ENCODE measurements at regions not wholly inside any gene's neighbourhood (a gene's known extent, or its start where the extent isn't known, plus 50 kb on each side); places are given as distances from the start of the nearest gene placed in this dataset.

DNA sequence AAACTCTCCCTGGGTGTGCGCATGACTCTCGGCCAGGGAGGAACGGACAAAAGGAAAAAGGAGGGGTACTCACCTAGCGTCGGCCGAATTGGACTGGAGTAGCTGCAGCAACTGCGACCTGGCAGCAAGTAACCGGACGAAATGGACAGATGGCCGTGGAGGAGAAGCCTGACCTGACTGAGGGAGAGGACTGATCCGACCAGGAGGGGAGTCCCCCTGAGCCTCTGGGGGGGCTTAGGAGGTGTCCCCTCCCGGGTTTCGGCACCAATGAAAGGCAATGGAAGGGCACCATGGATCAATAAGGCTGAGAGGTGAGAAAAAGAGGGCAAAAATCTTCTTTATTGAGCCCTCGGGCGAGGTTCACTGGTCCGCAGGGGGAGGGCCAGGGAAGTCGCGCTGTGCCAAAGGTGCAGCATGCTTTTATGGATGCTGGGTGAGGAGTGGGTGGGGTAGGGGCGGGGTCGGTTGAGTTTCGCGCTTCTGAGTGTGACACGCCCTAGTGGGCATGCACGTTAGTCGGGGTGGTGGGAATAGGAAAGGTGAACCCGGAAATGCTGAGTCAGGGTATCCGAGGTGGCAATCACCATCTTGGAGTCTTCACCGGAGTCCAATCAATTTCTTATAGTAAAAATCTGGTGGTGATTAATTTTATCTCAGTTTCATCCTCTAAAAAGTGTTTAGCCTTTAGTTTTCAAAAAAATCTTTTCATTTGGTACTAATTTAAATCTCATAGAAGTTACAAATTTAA is 638.5 kb upstream of the DPP6 start:
- H3K4me3 ChIP-seq (ENCODE audit: low read depth in 1 of 3, low read length in 3 of 3): no peak overlapping the region
- no peaks in the 10 kb centered on the region for H3K27me3 ChIP-seq (ENCODE audit: control insufficient read depth in 4 of 4, insufficient read depth in 4 of 4, low read length in 3 of 4)
- peaks cover 0 to 6% (median under 1%) of the 10 kb centered on the region in 4 donors for H3K9me3 ChIP-seq (ENCODE audit: control insufficient read depth in 4 of 4, low read length in 3 of 4)
- TF ChIP-seq FOXA2 (IDR thresholded peaks at IDR 0.05): no peak
- TF ChIP-seq EGR1 (IDR thresholded peaks at IDR 0.05; ENCODE audit: low read depth in 2 of 2): no peak
- TF ChIP-seq, protein P1, sequence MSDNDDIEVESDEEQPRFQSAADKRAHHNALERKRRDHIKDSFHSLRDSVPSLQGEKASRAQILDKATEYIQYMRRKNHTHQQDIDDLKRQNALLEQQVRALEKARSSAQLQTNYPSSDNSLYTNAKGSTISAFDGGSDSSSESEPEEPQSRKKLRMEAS (IDR thresholded peaks at IDR 0.05): no peak
- no peak for TF ChIP-seq REST (IDR thresholded peaks at IDR 0.05)
- TF ChIP-seq GABPA (IDR thresholded peaks at IDR 0.05 in 1 of 2, conservative IDR thresholded peaks at IDR 0.05 in 1 of 2): no peak
- TF ChIP-seq, protein P2, sequence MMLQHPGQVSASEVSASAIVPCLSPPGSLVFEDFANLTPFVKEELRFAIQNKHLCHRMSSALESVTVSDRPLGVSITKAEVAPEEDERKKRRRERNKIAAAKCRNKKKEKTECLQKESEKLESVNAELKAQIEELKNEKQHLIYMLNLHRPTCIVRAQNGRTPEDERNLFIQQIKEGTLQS (IDR thresholded peaks at IDR 0.05): no peak
- no peak for TF ChIP-seq TAF1 (conservative IDR thresholded peaks at IDR 0.05)
- no peak for TF ChIP-seq HNF4A (conservative IDR thresholded peaks at IDR 0.05)
- TF ChIP-seq RAD21 (IDR thresholded peaks at IDR 0.05): no peak
- no peak for TF ChIP-seq HNF4G (IDR thresholded peaks at IDR 0.05)
- TF ChIP-seq ZBTB33 (IDR thresholded peaks at IDR 0.05): no peak
- TF ChIP-seq RXRA (IDR thresholded peaks at IDR 0.05): no peak
- TF ChIP-seq JUND (IDR thresholded peaks at IDR 0.05): no peak
- TF ChIP-seq SP1 (IDR thresholded peaks at IDR 0.05): no peak
- TF ChIP-seq CTCF (IDR thresholded peaks at IDR 0.05; ENCODE audit: low read depth, low read length, missing input control): no peak
- no peak for TF ChIP-seq FOXA1 (IDR thresholded peaks at IDR 0.05)
- H3K9ac ChIP-seq (ENCODE audit: low read depth in 1 of 2, low read length in 2 of 2): no peak overlapping the region
- no peak overlapping the region for H3K27ac ChIP-seq (ENCODE audit: low read depth in 1 of 2, low read length in 2 of 2)
- no peaks in the 10 kb centered on the region for H3K4me1 ChIP-seq (ENCODE audit: control insufficient read depth in 4 of 4, insufficient read depth in 4 of 4, low read length in 3 of 4)
- no peaks in the 10 kb centered on the region for H3K36me3 ChIP-seq (ENCODE audit: control insufficient read depth in 4 of 4, insufficient read depth in 3 of 4, low read depth in 1 of 4, low read length in 3 of 4)
- WGBS: 91% methylated on average over 28 of the region's 28 CpGs
- DNase-seq (ENCODE audit: low spot score): no peak

Data from liver (tissue), 8 donors.